GM12878 (cell line): ENCODE measurements at regions not wholly inside any gene's neighbourhood (a gene's known extent, or its start where the extent isn't known, plus 50 kb on each side); places are given as distances from the start of the nearest gene placed in this dataset.

Experiments
- ATAC-seq: fragments of 200-7000 bp; cut with Tn5 transposase; 3 replicates; pipeline ENCODE4 v1.9.1; 2020; ENCODE audit warnings: mild to moderate bottlenecking, moderate library complexity
- BruUV-seq: library from RNA; stranded (reverse); fragments of 400-500 nt; replicated peaks from 2 replicates; lab custom pipeline; 2021; lab: Mats Ljungman, UMichigan
- CTCF ChIA-PET: fragments of 300-600 bp; sonication (Branson Sonifier 250); formaldehyde crosslinking; extraction: SDS; loops from one replicate; lab custom pipeline; 2021; ENCODE audit warnings: inconsistent platforms; lab: Yijun Ruan, JAX
- POLR2A ChIA-PET: fragments of 350-600 bp; formaldehyde crosslinking; extraction: SDS; loops from one replicate; lab custom pipeline; 2021; ENCODE audit warnings: inconsistent platforms; lab: Charles Lee
- RAD21 ChIA-PET: fragments of 300-600 bp; sonication (Branson Sonifier 250); formaldehyde crosslinking; loops from one replicate; lab custom pipeline; 2023; ENCODE audit warnings: antibody characterized with exemption; ENCODE audit not compliant: unreplicated experiment; lab: Charles Lee
- SMC1A ChIA-PET: fragments of 300-600 bp; sonication (Branson Sonifier 250); formaldehyde crosslinking; loops from one replicate; lab custom pipeline; 2023; ENCODE audit not compliant: unreplicated experiment, uncharacterized antibody; lab: Charles Lee
- DNase-seq: peaks from one replicate; pipeline ENCODE4 v3.0.0-alpha.2; 2011; ENCODE audit warnings: low read depth, low spot score
- FAIRE-seq: peaks from 3 replicates; lab custom pipeline; 2011; peaks lifted over from hg19 to GRCh38; lab: Jason Lieb, UNC
- H2AFZ ChIP-seq: 2 replicates; pipeline ENCODE4 v1.6.0; 2011; ENCODE audit warnings: low read depth, low read length, control low read depth; ENCODE audit not compliant: control insufficient read depth
- H3K27ac ChIP-seq: 2 replicates; pipeline ENCODE4 v1.5.1; 2011; ENCODE audit warnings: control low read depth; ENCODE audit not compliant: control insufficient read depth, insufficient read depth
- H3K27me3 ChIP-seq, 2 experiments: replicated peaks in 1 of 2; 2 replicates each; pipeline versions ENCODE4 v1.6.0 to v1.6.1; 2011; ENCODE audit warnings: low read length in 1 of 2; ENCODE audit not compliant: control insufficient read depth in 2 of 2, insufficient read depth in 2 of 2
- H3K36me3 ChIP-seq, 2 experiments: 2 replicates each; pipeline ENCODE4 v1.5.1; 2011; ENCODE audit warnings: low read length in 1 of 2; ENCODE audit not compliant: control insufficient read depth in 2 of 2, insufficient read depth in 2 of 2
- H3K4me1 ChIP-seq: 2 replicates; pipeline ENCODE4 v1.6.1; 2011; ENCODE audit warnings: mild to moderate bottlenecking, low read length, moderate library complexity, mixed read lengths; ENCODE audit not compliant: control insufficient read depth, insufficient read depth
- H3K4me2 ChIP-seq: 2 replicates; pipeline ENCODE4 v1.6.0; 2011; ENCODE audit warnings: control low read depth; ENCODE audit not compliant: control insufficient read depth, insufficient read depth
- H3K4me3 ChIP-seq: fragments of 200-600 bp; sonication (generic); 2 replicates; pipeline ENCODE4 v1.5.1; 2016
- H3K79me2 ChIP-seq: 2 replicates; pipeline ENCODE4 v1.6.0; 2011; ENCODE audit warnings: low read length; ENCODE audit not compliant: control insufficient read depth, insufficient read depth
- H3K9ac ChIP-seq: 2 replicates; pipeline ENCODE4 v1.8.0; 2011; ENCODE audit warnings: low read length, control low read depth, mixed read lengths; ENCODE audit not compliant: control insufficient read depth, insufficient read depth
- H3K9me3 ChIP-seq: replicated peaks from 3 replicates; pipeline ENCODE4 v1.5.1; 2011; ENCODE audit warnings: mild to moderate bottlenecking, low read length; ENCODE audit not compliant: control insufficient read depth, insufficient read depth
- H4K20me1 ChIP-seq: 2 replicates; pipeline ENCODE4 v1.6.0; 2011; ENCODE audit not compliant: control insufficient read depth, insufficient read depth
- BCL11A ChIP-seq: IDR thresholded peaks from 2 replicates; pipeline ENCODE4 v1.6.1; 2011; ENCODE audit warnings: low read depth, low read length
- CBFB ChIP-seq: IDR thresholded peaks from 2 replicates; pipeline ENCODE4 v1.6.1; 2016; ENCODE audit warnings: antibody characterized with exemption, low read depth
- CHD4 ChIP-seq: fragments of 200-600 bp; sonication (generic); IDR thresholded peaks from 2 replicates; pipeline ENCODE4 v1.6.1; 2016; ENCODE audit warnings: mild to moderate bottlenecking
- PKNOX1 ChIP-seq: fragments of 450-650 bp; IDR thresholded peaks from 2 replicates; pipeline ENCODE4 v1.6.1; 2016; ENCODE audit warnings: mild to moderate bottlenecking
- PML ChIP-seq: IDR thresholded peaks from 2 replicates; pipeline ENCODE4 v1.6.1; 2012; ENCODE audit warnings: low read length, inconsistent platforms
- POU2F2 ChIP-seq: IDR thresholded peaks from 3 replicates; pipeline ENCODE4 v1.6.1; 2011; ENCODE audit warnings: low read depth, mild to moderate bottlenecking, low read length, borderline replicate concordance
- SP1 ChIP-seq: IDR thresholded peaks from one replicate; pipeline ENCODE4 v1.6.1; 2011; ENCODE audit warnings: low read depth, low read length
- TAF1 ChIP-seq: IDR thresholded peaks from 2 replicates; pipeline ENCODE4 v1.6.1; 2011; ENCODE audit warnings: mild to moderate bottlenecking, low read depth, low read length, borderline replicate concordance
- YBX1 ChIP-seq: fragments of 450-650 bp; IDR thresholded peaks from 2 replicates; pipeline ENCODE4 v1.6.1; 2016; ENCODE audit warnings: antibody characterized with exemption
- ZBTB33 ChIP-seq: fragments of 450-650 bp; IDR thresholded peaks from 2 replicates; pipeline ENCODE4 v1.6.1; 2017; ENCODE audit warnings: mild to moderate bottlenecking
- ZBTB4 ChIP-seq: fragments of 450-650 bp; formaldehyde crosslinking; IDR thresholded peaks from 2 replicates; pipeline ENCODE4 v1.4.0; 2022; ENCODE audit warnings: mild to moderate bottlenecking, moderate library complexity
- WGBS: methylation state at CpG from one replicate; pipeline ENCODE4 v1.1.6; 2016; ENCODE audit warnings: low lambda C conversion rate; ENCODE audit not compliant: insufficient replicate concordance, insufficient coverage; ENCODE audit errors: missing lambda C conversion rate; 5-methylcytosine and 5-hydroxymethylcytosine counted together
- in situ Hi-C: fragments of 300-500 bp; cut with MboI; formaldehyde crosslinking; loops from 9 replicates; pipeline ENCODE4 v1.14.3; 2018; ENCODE audit warnings: mixed read lengths
- intact Hi-C: fragments of 100-400 bp; cut with micrococcal nuclease; formaldehyde crosslinking; loops from one replicate; pipeline ENCODE4 v1.14.2; 2022; ENCODE audit not compliant: unreplicated experiment

GRCh38 chr11:29847219-29847618, 169.6 kb downstream of the KCNA4 start:
- Histone ChIP-seq H3K4me2 (no peak overlapping the region), H3K27me3 (no peaks in the 10 kb centered on the region), H3K4me1 (no peaks in the 10 kb centered on the region), H3K9ac (no peak overlapping the region), H2AFZ (no peak overlapping the region), H3K27ac (no peak overlapping the region), H3K36me3 (no peaks in the 10 kb centered on the region), H3K79me2 (no peaks in the 10 kb centered on the region), H4K20me1 (no peaks in the 10 kb centered on the region), H3K4me3 (no peak overlapping the region), H3K9me3 (no peaks in the 10 kb centered on the region)
- RAD21 ChIA-PET = no interaction called here
- TF ChIP-seq SP1 (no peak), PML (no peak), CHD4 (no peak)
- 83% methylated on average over 1 of the region's 1 CpG for WGBS
- CTCF ChIA-PET = no interaction called here
- SMC1A ChIA-PET = no interaction called here
- DNase-seq = no peak
- POLR2A ChIA-PET = interaction anchor here (0.7 kb wide), 1 partner anchor 13 kb away, joined by 5 read pairs; no protein-coding TSS in a partner anchor
- no TSS peak for BruUV-seq
- no peak for ATAC-seq
- no peak for FAIRE-seq
- in situ Hi-C loops (no loop called here), intact Hi-C loops (no loop called here)

GRCh38 chr11:29844701-29845379, 172.0 kb downstream of the KCNA4 start:
- no peaks in the 10 kb centered on the region for H3K9me3 ChIP-seq
- FAIRE-seq (no peak), ATAC-seq (no peak), DNase-seq (no peak)
- ChIA-PET CTCF (no interaction called here), SMC1A (no interaction called here), RAD21 (no interaction called here), POLR2A (no interaction called here)
- H3K4me2 ChIP-seq = no peak overlapping the region
- H3K27ac ChIP-seq = no peak overlapping the region
- intact Hi-C loops (no loop called here), in situ Hi-C loops (no loop called here)
- BruUV-seq = no TSS peak
- no peaks in the 10 kb centered on the region for H4K20me1 ChIP-seq
- H2AFZ ChIP-seq = no peak overlapping the region
- no peaks in the 10 kb centered on the region for H3K79me2 ChIP-seq
- no peak overlapping the region for H3K9ac ChIP-seq
- no peaks in the 10 kb centered on the region for H3K4me1 ChIP-seq
- 0% methylated on average over 3 of the region's 3 CpGs for WGBS
- H3K27me3 ChIP-seq = no peaks in the 10 kb centered on the region
- no peaks in the 10 kb centered on the region for H3K36me3 ChIP-seq
- no peak overlapping the region for H3K4me3 ChIP-seq
- no peak for TF ChIP-seq YBX1
- TF ChIP-seq PKNOX1 = no peak
- no peak for TF ChIP-seq CBFB
- no peak for TF ChIP-seq TAF1
- TF ChIP-seq ZBTB33 = no peak
- TF ChIP-seq POU2F2 = no peak
- TF ChIP-seq BCL11A = no peak
- no peak for TF ChIP-seq ZBTB4 (CRISPR knock-in tag)
